ENCODE measurements at regions not wholly inside any gene's neighbourhood (a gene's known extent, or its start where the extent isn't known, plus 50 kb on each side); places are given as distances from the start of the nearest gene placed in this dataset.

- no peak for TF ChIP-seq CTCF (IDR thresholded peaks at IDR 0.05; ENCODE audit: insufficient read depth, low read depth, low read length)
- no peak for TF ChIP-seq EZH2 (IDR thresholded peaks at IDR 0.05; ENCODE audit: insufficient read depth, low read length)
Observed at GRCh38 chr9:4397917-4398316, 92.4 kb upstream of the SLC1A1 start.

Measured in astrocyte (in vitro differentiated cells and primary cell).